BJ (cell line): ENCODE measurements at regions not wholly inside any gene's neighbourhood (a gene's known extent, or its start where the extent isn't known, plus 50 kb on each side); places are given as distances from the start of the nearest gene placed in this dataset.

Source experiments
- CTCF ChIA-PET: fragments of 350-600 bp; formaldehyde crosslinking; extraction: SDS; loops from one replicate; lab custom pipeline; 2021; ENCODE audit warnings: antibody characterized with exemption, inconsistent platforms; lab: Yijun Ruan, JAX
- POLR2A ChIA-PET: fragments of 300-600 bp; sonication (Branson Sonifier 250); formaldehyde crosslinking; extraction: SDS; loops from one replicate; lab custom pipeline; 2021; ENCODE audit warnings: antibody characterized with exemption; lab: Charles Lee
- DNase-seq: peaks from one replicate; pipeline ENCODE4 v3.0.0-alpha.2; 2011; ENCODE audit warnings: low read depth
- H3K27me3 ChIP-seq: 2 replicates; pipeline ENCODE4 v1.6.0; 2011; ENCODE audit warnings: low read length; ENCODE audit not compliant: control insufficient read depth, insufficient read depth
- H3K36me3 ChIP-seq: 2 replicates; pipeline ENCODE4 v1.5.1; 2011; ENCODE audit warnings: low read length; ENCODE audit not compliant: control insufficient read depth, insufficient read depth
- H3K4me3 ChIP-seq: 2 replicates; pipeline ENCODE4 v1.5.1; 2011; ENCODE audit warnings: low read depth, mild to moderate bottlenecking, control low read depth, low read length
- CTCF ChIP-seq: IDR thresholded peaks from 2 replicates; pipeline ENCODE4 v1.5.1; 2011; ENCODE audit warnings: low read depth, mild to moderate bottlenecking, control low read depth, inconsistent platforms, low read length, moderate library complexity; ENCODE audit not compliant: insufficient read depth

- CTCF ChIA-PET, result interaction anchor here (0.6 kb wide), 1 partner anchor 198 kb away, joined by 3 read pairs; no protein-coding TSS in a partner anchor
- H3K36me3 ChIP-seq, result no peaks in the 10 kb centered on the region
- no peak overlapping the region for H3K4me3 ChIP-seq
- POLR2A ChIA-PET, result no interaction called here
- TF ChIP-seq CTCF, result no peak
- no peak for DNase-seq
- no peaks in the 10 kb centered on the region for H3K27me3 ChIP-seq
Measured at GRCh38 chr21:32190493-32191144, 88.2 kb downstream of the MIS18A start.

GRCh38 chr21:32189688-32190483, 89.0 kb downstream of the MIS18A start:
- POLR2A ChIA-PET, result no interaction called here
- TF ChIP-seq CTCF, result no peak
- H3K27me3 ChIP-seq, result no peaks in the 10 kb centered on the region
- DNase-seq, result no peak
- CTCF ChIA-PET, result interaction anchor here (0.6 kb wide), 1 partner anchor 198 kb away, joined by 3 read pairs; no protein-coding TSS in a partner anchor
- H3K36me3 ChIP-seq, result no peaks in the 10 kb centered on the region
- no peak overlapping the region for H3K4me3 ChIP-seq

GRCh38 chr21:32186804-32187203, 92.0 kb downstream of the MIS18A start:
- DNase-seq, result no peak
- ChIA-PET POLR2A (no interaction called here), CTCF (no interaction called here)
- no peak for TF ChIP-seq CTCF
- Histone ChIP-seq H3K4me3 (no peak overlapping the region), H3K36me3 (no peaks in the 10 kb centered on the region), H3K27me3 (no peaks in the 10 kb centered on the region)

GRCh38 chr21:32185726-32186125, 93.1 kb downstream of the MIS18A start:
- no peaks in the 10 kb centered on the region for H3K27me3 ChIP-seq
- POLR2A ChIA-PET, result no interaction called here
- CTCF ChIA-PET, result no interaction called here
- TF ChIP-seq CTCF, result no peak
- H3K36me3 ChIP-seq, result no peaks in the 10 kb centered on the region
- no peak overlapping the region for H3K4me3 ChIP-seq
- no peak for DNase-seq

- no peak for TF ChIP-seq CTCF
- CTCF ChIA-PET, result no interaction called here
Measured at GRCh38 chr21:32185103-32185502, 93.7 kb downstream of the MIS18A start.

More at GRCh38 chr21:32185103-32185502, 93.7 kb downstream of the MIS18A start:
- no peaks in the 10 kb centered on the region for H3K27me3 ChIP-seq
- H3K36me3 ChIP-seq, result no peaks in the 10 kb centered on the region
- POLR2A ChIA-PET, result no interaction called here
- no peak overlapping the region for H3K4me3 ChIP-seq
- DNase-seq, result no peak
